Transverse colon (tissue), 4 donors: ENCODE measurements at regions not wholly inside any gene's neighbourhood (a gene's known extent, or its start where the extent isn't known, plus 50 kb on each side); places are given as distances from the start of the nearest gene placed in this dataset.

Experiments used
- CTCF ChIP-seq, 5 experiments: fragments of 200-600 bp in 3 of 5; fragments of 450-650 bp in 2 of 5; sonication (generic) in 3 of 5; IDR thresholded peaks; 1 replicate in 2 of 5; 2 replicates in 3 of 5; pipeline ENCODE4 v1.5.1; 2016 to 2017; ENCODE audit warnings: antibody characterized with exemption in 5 of 5, inconsistent platforms in 3 of 5, mild to moderate bottlenecking in 2 of 5, moderate library complexity in 1 of 5
- POLR2AphosphoS5 ChIP-seq, 3 donors: sonication (generic); formaldehyde crosslinking; IDR thresholded peaks; one replicate each; pipeline ENCODE4 v1.6.1; 2016; ENCODE audit warnings: antibody characterized with exemption in 3 of 3

DNA sequence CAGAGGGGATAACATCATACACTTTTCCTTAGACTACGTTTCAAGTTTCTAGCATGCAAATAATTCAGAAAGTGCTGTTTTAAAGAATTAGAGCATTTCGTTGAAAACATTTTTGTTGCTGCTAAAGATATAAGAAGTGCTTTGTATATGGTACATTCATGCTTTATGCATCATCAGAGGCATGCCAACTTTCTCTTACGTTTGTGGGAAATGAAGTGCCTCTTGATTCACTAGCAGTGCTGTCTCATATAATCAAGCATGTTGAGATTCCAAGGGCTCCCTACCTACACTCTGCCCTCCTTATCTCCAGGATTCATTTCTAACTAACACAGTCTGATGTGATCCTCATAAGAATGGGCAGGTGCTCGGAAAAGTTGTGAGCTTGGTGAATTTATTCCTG lies 748.6 kb upstream of the DDX18 start:
- TF ChIP-seq POLR2AphosphoS5 (IDR thresholded peaks at IDR 0.05): no peak
- TF ChIP-seq CTCF (IDR thresholded peaks at IDR 0.05): no peak
